IMR-90 (cell line): ENCODE measurements at regions not wholly inside any gene's neighbourhood (a gene's known extent, or its start where the extent isn't known, plus 50 kb on each side); places are given as distances from the start of the nearest gene placed in this dataset.

Source experiments
- MAFK ChIP-seq: IDR thresholded peaks from 2 replicates; pipeline ENCODE4 v1.6.1; 2012; ENCODE audit warnings: low read depth, low read length, improper control_type of control experiment
- MAZ ChIP-seq: IDR thresholded peaks from 2 replicates; pipeline ENCODE4 v1.6.1; 2012; ENCODE audit warnings: low read depth, mild to moderate bottlenecking, low read length, improper control_type of control experiment, moderate library complexity, borderline replicate concordance
- MXI1 ChIP-seq: IDR thresholded peaks from 2 replicates; pipeline ENCODE4 v1.6.1; 2012; ENCODE audit warnings: low read depth, mild to moderate bottlenecking, low read length, moderate library complexity, borderline replicate concordance
- RFX5 ChIP-seq: IDR thresholded peaks from 2 replicates; pipeline ENCODE4 v1.8.0; 2012; ENCODE audit warnings: low read depth, mild to moderate bottlenecking, low read length, moderate library complexity
- TF ChIP-seq, protein P1 (sequence below): conservative IDR thresholded peaks from 2 replicates; pipeline ENCODE4 v1.5.1; 2012; ENCODE audit warnings: mild to moderate bottlenecking, low read depth, low read length, improper control_type of control experiment

- TF ChIP-seq RFX5 (no peak), MXI1 (no peak), MAZ (no peak), MAFK (no peak)
- TF ChIP-seq, protein P1, sequence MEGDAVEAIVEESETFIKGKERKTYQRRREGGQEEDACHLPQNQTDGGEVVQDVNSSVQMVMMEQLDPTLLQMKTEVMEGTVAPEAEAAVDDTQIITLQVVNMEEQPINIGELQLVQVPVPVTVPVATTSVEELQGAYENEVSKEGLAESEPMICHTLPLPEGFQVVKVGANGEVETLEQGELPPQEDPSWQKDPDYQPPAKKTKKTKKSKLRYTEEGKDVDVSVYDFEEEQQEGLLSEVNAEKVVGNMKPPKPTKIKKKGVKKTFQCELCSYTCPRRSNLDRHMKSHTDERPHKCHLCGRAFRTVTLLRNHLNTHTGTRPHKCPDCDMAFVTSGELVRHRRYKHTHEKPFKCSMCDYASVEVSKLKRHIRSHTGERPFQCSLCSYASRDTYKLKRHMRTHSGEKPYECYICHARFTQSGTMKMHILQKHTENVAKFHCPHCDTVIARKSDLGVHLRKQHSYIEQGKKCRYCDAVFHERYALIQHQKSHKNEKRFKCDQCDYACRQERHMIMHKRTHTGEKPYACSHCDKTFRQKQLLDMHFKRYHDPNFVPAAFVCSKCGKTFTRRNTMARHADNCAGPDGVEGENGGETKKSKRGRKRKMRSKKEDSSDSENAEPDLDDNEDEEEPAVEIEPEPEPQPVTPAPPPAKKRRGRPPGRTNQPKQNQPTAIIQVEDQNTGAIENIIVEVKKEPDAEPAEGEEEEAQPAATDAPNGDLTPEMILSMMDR: no peak
Measured at GRCh38 chr5:13189532-13189931, 755.0 kb downstream of the DNAH5 start.
